Body of pancreas (tissue), 4 donors: ENCODE measurements at regions not wholly inside any gene's neighbourhood (a gene's known extent, or its start where the extent isn't known, plus 50 kb on each side); places are given as distances from the start of the nearest gene placed in this dataset.

ENCODE experiments used
- ATAC-seq: fragments of 150-250 bp; one replicate; pipeline ENCODE4 v1.9.1; 2016
- DNase-seq, 4 donors: peaks; one replicate each; pipeline ENCODE4 v3.0.0-alpha.2; 2019
- H3K27ac ChIP-seq, 4 donors: fragments of 200-600 bp; sonication (generic); 1 replicate in 3 of 4; 2 replicates in 1 of 4; pipeline versions ENCODE4 v1.5.1 to v1.6.1; 2016 to 2019; ENCODE audit warnings: mild to moderate bottlenecking in 1 of 4, mixed read lengths in 1 of 4, moderate library complexity in 1 of 4
- H3K27me3 ChIP-seq, 2 donors: fragments of 200-600 bp; sonication (generic); one replicate each; pipeline ENCODE4 v1.6.0; 2016; ENCODE audit warnings: mild to moderate bottlenecking in 1 of 2
- H3K36me3 ChIP-seq, 2 donors: fragments of 200-600 bp; sonication (generic); replicated peaks in 1 of 2; 2 replicates each; pipeline ENCODE4 v1.5.1; 2016; ENCODE audit warnings: low read depth in 2 of 2; ENCODE audit not compliant: insufficient read depth in 1 of 2
- H3K4me1 ChIP-seq: fragments of 200-600 bp; sonication (generic); one replicate; pipeline ENCODE4 v1.6.0; 2016
- H3K4me3 ChIP-seq, 2 donors: fragments of 200-600 bp; sonication (generic); 1 replicate in 1 of 2; 2 replicates in 1 of 2; pipeline ENCODE4 v1.5.1; 2016 to 2019
- H3K9me3 ChIP-seq, 3 donors: fragments of 200-600 bp; sonication (generic); 1 replicate in 2 of 3; 2 replicates in 1 of 3; pipeline ENCODE4 v1.5.1; 2016
- POLR2A ChIP-seq, 3 donors: fragments of 450-650 bp; IDR thresholded peaks; one replicate each; pipeline ENCODE4 v1.6.1; 2016; ENCODE audit warnings: antibody characterized with exemption in 3 of 3, mild to moderate bottlenecking in 2 of 3
- WGBS, 2 donors: methylation state at CpG; one replicate each; pipeline ENCODE4 v1.1.5; 2017; 5-methylcytosine and 5-hydroxymethylcytosine counted together
- intact Hi-C: fragments of 100-400 bp; cut with DNase I; formaldehyde crosslinking; loops from one replicate; pipeline ENCODE4 v1.15.1; 2023
- TF ChIP-seq, protein P1 (sequence below), 7 experiments: fragments of 450-650 bp in 4 of 7; fragments of 200-600 bp in 3 of 7; sonication (generic) in 3 of 7; IDR thresholded peaks; one replicate each; pipeline ENCODE4 v1.5.1; 2016 to 2019; ENCODE audit warnings: antibody characterized with exemption in 7 of 7

DNA sequence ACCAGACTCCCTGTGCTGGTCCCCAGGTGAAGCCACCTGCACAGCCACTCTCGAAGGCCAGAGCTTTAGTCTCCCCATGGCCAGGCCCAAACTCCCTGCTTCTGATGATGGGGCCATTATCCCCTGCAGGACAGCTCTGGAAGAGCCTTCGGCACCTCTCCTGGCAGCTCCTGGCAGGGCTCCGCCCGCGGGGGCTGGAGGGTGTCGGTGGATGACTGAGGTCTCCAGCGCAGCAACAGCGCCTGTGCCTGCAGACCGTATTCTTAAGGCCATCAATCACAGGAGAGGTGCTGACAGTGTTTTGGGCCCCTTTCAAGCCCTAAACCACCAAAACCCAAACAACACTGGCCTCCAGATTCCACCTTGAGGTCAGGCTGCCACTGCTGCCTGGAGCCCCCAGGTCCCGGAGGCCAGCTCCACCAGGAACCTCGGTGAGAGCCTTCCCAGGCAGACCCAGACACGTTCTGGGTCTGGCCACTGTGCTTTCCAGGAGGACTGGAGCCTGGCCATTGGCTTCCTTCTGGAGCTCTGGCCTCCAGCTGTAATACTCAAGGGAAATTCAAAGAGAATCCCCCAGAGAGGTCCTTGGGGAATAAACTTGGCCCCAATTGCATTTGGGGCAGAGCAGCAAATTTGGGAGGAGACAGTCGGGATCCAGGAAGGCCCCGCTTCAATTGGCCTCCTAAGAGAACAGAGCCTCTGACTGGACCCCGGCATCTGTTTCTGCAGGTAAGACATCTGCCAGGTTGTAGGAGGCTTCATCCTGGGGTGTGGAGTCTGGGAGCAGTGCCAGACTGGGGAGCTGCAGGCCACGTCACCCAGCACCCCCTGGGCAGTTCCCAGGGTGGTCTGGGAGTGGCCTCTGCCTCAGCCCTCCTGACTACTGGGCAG is 210.6 kb upstream of the RTL1 start:
- H3K4me3 ChIP-seq, result no peak overlapping the region
- DNase-seq (peak in 1 of 4 donors; percentile 3), ATAC-seq (no peak)
- H3K27ac ChIP-seq, result no peak overlapping the region
- no peaks in the 10 kb centered on the region for H3K36me3 ChIP-seq
- intact Hi-C loops, result no loop called here
- H3K4me1 ChIP-seq, result no peaks in the 10 kb centered on the region
- no peaks in the 10 kb centered on the region for H3K27me3 ChIP-seq
- no peak for TF ChIP-seq POLR2A (IDR thresholded peaks at IDR 0.05)
- TF ChIP-seq, protein P1, sequence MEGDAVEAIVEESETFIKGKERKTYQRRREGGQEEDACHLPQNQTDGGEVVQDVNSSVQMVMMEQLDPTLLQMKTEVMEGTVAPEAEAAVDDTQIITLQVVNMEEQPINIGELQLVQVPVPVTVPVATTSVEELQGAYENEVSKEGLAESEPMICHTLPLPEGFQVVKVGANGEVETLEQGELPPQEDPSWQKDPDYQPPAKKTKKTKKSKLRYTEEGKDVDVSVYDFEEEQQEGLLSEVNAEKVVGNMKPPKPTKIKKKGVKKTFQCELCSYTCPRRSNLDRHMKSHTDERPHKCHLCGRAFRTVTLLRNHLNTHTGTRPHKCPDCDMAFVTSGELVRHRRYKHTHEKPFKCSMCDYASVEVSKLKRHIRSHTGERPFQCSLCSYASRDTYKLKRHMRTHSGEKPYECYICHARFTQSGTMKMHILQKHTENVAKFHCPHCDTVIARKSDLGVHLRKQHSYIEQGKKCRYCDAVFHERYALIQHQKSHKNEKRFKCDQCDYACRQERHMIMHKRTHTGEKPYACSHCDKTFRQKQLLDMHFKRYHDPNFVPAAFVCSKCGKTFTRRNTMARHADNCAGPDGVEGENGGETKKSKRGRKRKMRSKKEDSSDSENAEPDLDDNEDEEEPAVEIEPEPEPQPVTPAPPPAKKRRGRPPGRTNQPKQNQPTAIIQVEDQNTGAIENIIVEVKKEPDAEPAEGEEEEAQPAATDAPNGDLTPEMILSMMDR (IDR thresholded peaks at IDR 0.05), result no peak
- no peaks in the 10 kb centered on the region for H3K9me3 ChIP-seq
- WGBS, 2 donors, result 75 to 82% methylated on average over 5 to 16 of the region's 16 CpGs

DNA sequence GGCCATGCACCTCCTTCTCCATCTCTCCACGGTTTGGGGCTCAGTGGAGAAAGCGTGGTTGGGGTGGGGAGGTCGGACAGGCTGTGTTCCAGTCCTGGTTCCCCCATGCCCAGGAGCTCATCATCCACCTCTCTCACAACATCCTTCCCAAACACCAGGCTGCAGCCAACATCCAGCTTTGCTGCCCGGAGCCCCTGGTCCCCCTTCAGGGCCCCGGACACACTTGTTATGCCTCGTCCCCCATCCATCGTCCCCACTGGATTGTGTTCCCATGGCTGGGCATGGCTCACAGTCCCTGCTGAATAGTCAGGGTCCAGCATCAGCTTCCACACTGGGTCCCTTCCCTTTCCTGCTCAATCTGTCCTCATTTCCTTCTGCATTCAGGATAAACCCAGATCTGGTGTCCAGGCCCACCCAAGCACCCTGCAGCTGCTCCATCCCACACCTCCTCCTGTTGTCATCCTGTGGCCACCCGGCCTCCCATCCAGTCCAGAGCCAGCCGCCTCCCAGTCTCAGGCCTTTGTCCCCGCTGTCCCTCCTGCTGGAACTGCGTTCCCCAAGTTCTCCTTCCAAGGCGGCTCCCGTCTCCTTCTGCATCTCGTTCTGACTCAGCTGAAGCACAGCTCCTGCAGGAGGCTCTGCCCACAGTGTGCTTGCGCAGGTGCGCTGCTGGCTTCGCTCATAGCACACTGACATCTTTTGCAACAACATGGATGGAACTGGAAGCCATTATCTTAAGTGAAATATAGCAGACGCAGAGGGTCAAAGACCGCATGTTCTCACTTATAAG is 211.4 kb upstream of the RTL1 start:
- H3K9me3 ChIP-seq, result no peaks in the 10 kb centered on the region
- no peak for DNase-seq
- intact Hi-C loops, result no loop called here
- H3K4me3 ChIP-seq, result no peak overlapping the region
- TF ChIP-seq POLR2A (IDR thresholded peaks at IDR 0.05), result no peak
- TF ChIP-seq, protein P1 (IDR thresholded peaks at IDR 0.05), result no peak
- WGBS, 2 donors, result 74 to 82% methylated on average over 18 to 19 of the region's 19 CpGs
- no peaks in the 10 kb centered on the region for H3K27me3 ChIP-seq
- no peaks in the 10 kb centered on the region for H3K36me3 ChIP-seq
- H3K27ac ChIP-seq, result no peak overlapping the region
- no peaks in the 10 kb centered on the region for H3K4me1 ChIP-seq
- no peak for ATAC-seq

DNA sequence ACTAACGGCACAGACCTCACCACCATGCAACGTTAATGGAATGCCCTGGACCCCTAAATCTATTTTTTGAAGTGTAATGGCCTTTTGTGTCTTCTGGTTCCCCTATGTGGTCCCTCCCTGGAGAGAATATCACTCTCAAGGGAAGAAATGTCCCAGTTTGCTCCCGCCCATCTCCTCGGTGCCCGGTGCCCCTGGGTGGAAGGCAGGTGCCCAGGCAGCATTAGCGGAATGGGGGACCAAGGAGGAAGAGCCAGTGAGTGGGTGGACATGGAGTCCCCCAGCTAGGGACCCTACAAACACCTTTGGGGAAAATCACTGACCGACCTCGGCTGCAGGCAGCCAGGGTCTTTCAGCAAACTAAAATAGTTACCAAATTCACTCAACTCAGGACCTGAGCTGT is 212.1 kb upstream of the RTL1 start:
- no peaks in the 10 kb centered on the region for H3K36me3 ChIP-seq
- H3K4me1 ChIP-seq, result no peaks in the 10 kb centered on the region
- no peak overlapping the region for H3K27ac ChIP-seq
- H3K4me3 ChIP-seq, result no peak overlapping the region
- TF ChIP-seq, protein P1 (IDR thresholded peaks at IDR 0.05), result no peak
- no peaks in the 10 kb centered on the region for H3K27me3 ChIP-seq
- intact Hi-C loops, result no loop called here
- ATAC-seq, result no peak
- H3K9me3 ChIP-seq, result no peaks in the 10 kb centered on the region
- 72 to 83% methylated on average over 7 to 8 of the region's 8 CpGs for WGBS, 2 donors
- DNase-seq, result no peak

DNA sequence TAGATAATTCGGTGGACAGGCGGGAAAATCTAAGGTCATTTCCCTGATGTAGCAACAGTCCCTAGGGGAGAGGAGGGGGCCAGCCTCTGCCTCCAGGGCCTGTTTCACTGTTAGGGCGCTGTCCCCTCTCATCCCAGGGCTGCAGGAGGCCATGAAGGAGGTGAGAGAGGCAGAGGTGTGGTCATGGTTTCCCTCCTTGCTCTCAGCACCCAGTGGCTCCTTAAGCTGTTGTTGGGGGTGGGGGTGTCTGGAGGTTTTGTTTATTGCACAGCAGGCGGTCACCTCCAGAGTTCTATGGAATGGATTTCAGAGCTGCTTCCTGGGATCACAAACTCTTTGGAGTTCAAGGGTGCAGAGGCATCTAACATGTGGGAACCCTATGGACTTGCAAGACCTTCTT is 212.5 kb upstream of the RTL1 start:
- no peaks in the 10 kb centered on the region for H3K36me3 ChIP-seq
- no peaks in the 10 kb centered on the region for H3K9me3 ChIP-seq
- H3K27ac ChIP-seq, result no peak overlapping the region
- H3K4me3 ChIP-seq, result no peak overlapping the region
- intact Hi-C loops, result no loop called here
- H3K4me1 ChIP-seq, result no peaks in the 10 kb centered on the region
- ATAC-seq (no peak), DNase-seq (no peak)
- 55 to 60% methylated on average over 4 of the region's 4 CpGs for WGBS, 2 donors
- TF ChIP-seq, protein P1 (IDR thresholded peaks at IDR 0.05), result no peak
- no peak for TF ChIP-seq POLR2A (IDR thresholded peaks at IDR 0.05)
- H3K27me3 ChIP-seq, result no peaks in the 10 kb centered on the region
